ENCODE measurements at regions not wholly inside any gene's neighbourhood (a gene's known extent, or its start where the extent isn't known, plus 50 kb on each side); places are given as distances from the start of the nearest gene placed in this dataset.
"Not testable (repeated sequence)": the region's sequence is repeated elsewhere in the genome, so short reads cannot be mapped to it uniquely, and the experiment has no call there.

GRCh38 chr11:103808252-103808651 is 228.2 kb upstream of the DDI1 start:
- no peak for TF ChIP-seq CTCF (IDR thresholded peaks at IDR 0.05)
- 94% methylated on average over 3 of the region's 3 CpGs for WGBS, 2 donors
- Histone ChIP-seq H3K4me3 (no peak overlapping the region), H3K4me1 (peaks cover 0 to 15% (median 4%) of the 10 kb centered on the region in 9 donors), H3K36me3 (no peaks in the 10 kb centered on the region), H3K27me3 (no peaks in the 10 kb centered on the region), H3K9me3 (no peaks in the 10 kb centered on the region), H3K27ac (no peak overlapping the region)
- intact Hi-C loops (cut with DNase I) = no loop called here
- ATAC-seq = no peak
- no peak for DNase-seq

GRCh38 chr11:103811870-103812455 is 224.5 kb upstream of the DDI1 start:
- intact Hi-C loops (cut with DNase I) = no loop called here
- Histone ChIP-seq H3K36me3 (no peaks in the 10 kb centered on the region), H3K9me3 (peaks cover 0 to 6% (median 0%) of the 10 kb centered on the region in 11 donors), H3K27ac (no peak overlapping the region), H3K4me3 (no peak overlapping the region), H3K27me3 (no peaks in the 10 kb centered on the region), H3K4me1 (peaks cover 0 to 7% (median 0%) of the 10 kb centered on the region in 9 donors)
- DNase-seq (no peak), ATAC-seq (no peak)
- 87 to 93% methylated on average over 3 of the region's 3 CpGs for WGBS, 2 donors
- no peak for TF ChIP-seq CTCF (IDR thresholded peaks at IDR 0.05)

- no peak for ATAC-seq
- no peak for DNase-seq
- TF ChIP-seq CTCF (IDR thresholded peaks at IDR 0.05) = no peak
- intact Hi-C loops (cut with DNase I) = no loop called here
- Histone ChIP-seq H3K4me3 (no peak overlapping the region), H3K36me3 (no peaks in the 10 kb centered on the region), H3K27me3 (no peaks in the 10 kb centered on the region), H3K9me3 (peaks cover 0 to 6% (median 0%) of the 10 kb centered on the region in 11 donors), H3K27ac (no peak overlapping the region), H3K4me1 (peaks cover 0 to 7% (median 0%) of the 10 kb centered on the region in 9 donors)
- WGBS, 2 donors = 52 to 65% methylated on average over 3 of the region's 3 CpGs
Observed at GRCh38 chr11:103812680-103813079, 223.8 kb upstream of the DDI1 start.

- H3K27ac ChIP-seq; H3K9me3 ChIP-seq; H3K36me3 ChIP-seq; ATAC-seq; H3K27me3 ChIP-seq; intact Hi-C loops (cut with DNase I); DNase-seq; H3K4me1 ChIP-seq; H3K4me3 ChIP-seq: not testable (repeated sequence)
- WGBS, 2 donors = 87 to 97% methylated on average over 7 to 8 of the region's 8 CpGs
Observed at GRCh38 chr11:103820345-103820744, 216.1 kb upstream of the DDI1 start.

GRCh38 chr11:103824116-103824515 is 212.3 kb upstream of the DDI1 start:
- no peak for ATAC-seq
- TF ChIP-seq CTCF (IDR thresholded peaks at IDR 0.05) = no peak
- Histone ChIP-seq H3K36me3 (no peaks in the 10 kb centered on the region), H3K27me3 (no peaks in the 10 kb centered on the region), H3K4me3 (no peak overlapping the region), H3K9me3 (no peaks in the 10 kb centered on the region), H3K27ac (no peak overlapping the region), H3K4me1 (no peaks in the 10 kb centered on the region)
- intact Hi-C loops (cut with DNase I) = no loop called here
- 59 to 64% methylated on average over 1 of the region's 1 CpG for WGBS, 2 donors
- DNase-seq = no peak
